ENCODE measurements at regions not wholly inside any gene's neighbourhood (a gene's known extent, or its start where the extent isn't known, plus 50 kb on each side); places are given as distances from the start of the nearest gene placed in this dataset.

DNA sequence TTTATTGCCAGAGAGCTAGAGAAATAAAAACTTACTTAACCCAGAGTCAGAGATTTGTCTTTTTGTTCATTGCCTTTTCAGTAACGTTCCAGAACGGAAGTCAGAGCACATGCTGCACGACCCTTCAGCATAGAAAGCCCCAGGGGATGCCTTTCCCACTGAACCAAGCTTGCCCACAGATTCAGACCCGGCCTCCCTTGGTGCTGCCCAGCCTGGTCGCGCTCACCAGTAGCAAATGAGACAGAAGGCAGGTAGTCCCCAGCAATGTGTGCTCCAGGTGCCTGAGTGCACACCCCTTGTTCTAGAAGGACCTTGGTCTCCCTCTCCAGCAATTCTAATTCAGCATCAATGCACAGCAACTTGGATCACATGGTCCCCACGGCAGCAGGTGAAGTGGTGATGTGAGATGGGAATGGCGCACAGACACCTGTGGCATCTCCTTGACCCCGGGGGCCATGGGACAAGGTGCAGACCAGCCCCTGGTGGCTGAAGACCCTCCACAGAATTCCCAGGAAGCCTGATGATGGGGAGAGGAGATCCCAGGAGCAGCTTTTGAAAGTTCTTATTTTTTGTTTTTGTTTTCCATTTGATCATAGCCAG is 91.8 kb upstream of the IQSEC1 start:
- ATAC-seq (ENCODE audit: low read depth) = no peak
- WGBS, 2 experiments (ENCODE audit: extremely low coverage in 2 of 2, insufficient read length in 1 of 2) = 55% methylated on average over 5 of the region's 9 CpGs; no CpG with 5 or more reads in 1 of the 2 experiments

More for the DNA sequence above, 91.8 kb upstream of the IQSEC1 start:
- Histone ChIP-seq H4K8ac (ENCODE audit: low read depth in 2 of 2, low read length in 2 of 2) (no peak overlapping the region), H3K9me3 (ENCODE audit: control insufficient read depth, insufficient read depth, low read length) (no peaks in the 10 kb centered on the region), H3K4me3 (ENCODE audit: insufficient read depth, low read depth, low read length) (no peak overlapping the region), H4K20me1 (ENCODE audit: insufficient read depth, low read length) (no peaks in the 10 kb centered on the region), H3K56ac (ENCODE audit: extremely low read depth, insufficient read depth, low read length) (no peak overlapping the region), H3K18ac (ENCODE audit: low read depth, low read length) (no peak overlapping the region), H3K4me1 (ENCODE audit: control insufficient read depth, insufficient read depth, low read length) (no peaks in the 10 kb centered on the region), H3K4ac (ENCODE audit: low read depth, low read length) (no peak overlapping the region), H3K27ac (ENCODE audit: insufficient read depth, low read length) (no peak overlapping the region), H2AK5ac (ENCODE audit: low read depth, low read length) (no peak overlapping the region), H3K14ac (replicated peaks; ENCODE audit: low read depth, low read length) (no peak overlapping the region), H2AK9ac (replicated peaks; ENCODE audit: low read depth, low read length, poor library complexity) (no peak overlapping the region), H3K4me2 (ENCODE audit: low read depth, low read length) (no peak overlapping the region), H2BK15ac (ENCODE audit: low read depth, low read length) (no peak overlapping the region), H3K23ac (ENCODE audit: low read depth, low read length) (no peak overlapping the region), H2BK20ac (ENCODE audit: low read depth, low read length) (no peak overlapping the region), H4K91ac (ENCODE audit: insufficient read depth, low read depth, low read length) (no peak overlapping the region), H2AFZ (replicated peaks; ENCODE audit: low read length, poor library complexity) (no peak overlapping the region), H2BK120ac (ENCODE audit: low read depth, low read length) (no peak overlapping the region), H3K9me1 (ENCODE audit: insufficient read depth, low read length) (no peaks in the 10 kb centered on the region), H3K79me1 (ENCODE audit: low read depth in 1 of 2, low read length in 2 of 2) (no peaks in the 10 kb centered on the region), H4K5ac (ENCODE audit: low read depth, low read length) (no peak overlapping the region), H3K9ac (ENCODE audit: low read depth, low read length) (no peak overlapping the region), H3K36me3 (ENCODE audit: control insufficient read depth, insufficient read depth, low read length) (no peaks in the 10 kb centered on the region), H2BK5ac (ENCODE audit: low read depth, low read length, poor library complexity, severe bottlenecking) (no peak overlapping the region), H3K27me3 (ENCODE audit: control insufficient read depth, insufficient read depth, low read length) (peaks cover 5% of the 10 kb centered on the region)
- intact Hi-C loops (cut with micrococcal nuclease) = no loop called here
- DNase-seq = no peak
- in situ Hi-C loops (cut with MboI; ENCODE audit: low sequenced_read_pairs) = no loop called here
- POLR2A ChIA-PET (ENCODE audit: unreplicated experiment) = no interaction called here
- BruUV-seq (replicated peaks) = no TSS peak
- CTCF ChIA-PET = no interaction called here
- TF ChIP-seq, protein P1, sequence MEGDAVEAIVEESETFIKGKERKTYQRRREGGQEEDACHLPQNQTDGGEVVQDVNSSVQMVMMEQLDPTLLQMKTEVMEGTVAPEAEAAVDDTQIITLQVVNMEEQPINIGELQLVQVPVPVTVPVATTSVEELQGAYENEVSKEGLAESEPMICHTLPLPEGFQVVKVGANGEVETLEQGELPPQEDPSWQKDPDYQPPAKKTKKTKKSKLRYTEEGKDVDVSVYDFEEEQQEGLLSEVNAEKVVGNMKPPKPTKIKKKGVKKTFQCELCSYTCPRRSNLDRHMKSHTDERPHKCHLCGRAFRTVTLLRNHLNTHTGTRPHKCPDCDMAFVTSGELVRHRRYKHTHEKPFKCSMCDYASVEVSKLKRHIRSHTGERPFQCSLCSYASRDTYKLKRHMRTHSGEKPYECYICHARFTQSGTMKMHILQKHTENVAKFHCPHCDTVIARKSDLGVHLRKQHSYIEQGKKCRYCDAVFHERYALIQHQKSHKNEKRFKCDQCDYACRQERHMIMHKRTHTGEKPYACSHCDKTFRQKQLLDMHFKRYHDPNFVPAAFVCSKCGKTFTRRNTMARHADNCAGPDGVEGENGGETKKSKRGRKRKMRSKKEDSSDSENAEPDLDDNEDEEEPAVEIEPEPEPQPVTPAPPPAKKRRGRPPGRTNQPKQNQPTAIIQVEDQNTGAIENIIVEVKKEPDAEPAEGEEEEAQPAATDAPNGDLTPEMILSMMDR (conservative IDR thresholded peaks at IDR 0.05; ENCODE audit: low read depth, low read length) = no peak
- no peak for TF ChIP-seq NFE2L2 (IDR thresholded peaks at IDR 0.05; ENCODE audit: low read depth, low read length)
- TF ChIP-seq, protein P2, sequence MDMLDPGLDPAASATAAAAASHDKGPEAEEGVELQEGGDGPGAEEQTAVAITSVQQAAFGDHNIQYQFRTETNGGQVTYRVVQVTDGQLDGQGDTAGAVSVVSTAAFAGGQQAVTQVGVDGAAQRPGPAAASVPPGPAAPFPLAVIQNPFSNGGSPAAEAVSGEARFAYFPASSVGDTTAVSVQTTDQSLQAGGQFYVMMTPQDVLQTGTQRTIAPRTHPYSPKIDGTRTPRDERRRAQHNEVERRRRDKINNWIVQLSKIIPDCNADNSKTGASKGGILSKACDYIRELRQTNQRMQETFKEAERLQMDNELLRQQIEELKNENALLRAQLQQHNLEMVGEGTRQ (IDR thresholded peaks at IDR 0.05; ENCODE audit: low read depth, low read length) = no peak
- no peak for TF ChIP-seq RAD21 (IDR thresholded peaks at IDR 0.05; ENCODE audit: low read length)
- TF ChIP-seq SMC3 (IDR thresholded peaks at IDR 0.05; ENCODE audit: low read depth, low read length) = no peak
- TF ChIP-seq, protein P3, sequence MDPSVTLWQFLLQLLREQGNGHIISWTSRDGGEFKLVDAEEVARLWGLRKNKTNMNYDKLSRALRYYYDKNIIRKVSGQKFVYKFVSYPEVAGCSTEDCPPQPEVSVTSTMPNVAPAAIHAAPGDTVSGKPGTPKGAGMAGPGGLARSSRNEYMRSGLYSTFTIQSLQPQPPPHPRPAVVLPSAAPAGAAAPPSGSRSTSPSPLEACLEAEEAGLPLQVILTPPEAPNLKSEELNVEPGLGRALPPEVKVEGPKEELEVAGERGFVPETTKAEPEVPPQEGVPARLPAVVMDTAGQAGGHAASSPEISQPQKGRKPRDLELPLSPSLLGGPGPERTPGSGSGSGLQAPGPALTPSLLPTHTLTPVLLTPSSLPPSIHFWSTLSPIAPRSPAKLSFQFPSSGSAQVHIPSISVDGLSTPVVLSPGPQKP (IDR thresholded peaks at IDR 0.05; ENCODE audit: borderline replicate concordance, low read depth, low read length) = no peak
- no peak for TF ChIP-seq BHLHE40 (IDR thresholded peaks at IDR 0.05; ENCODE audit: low read depth, low read length)
- no peak for TF ChIP-seq CEBPB (IDR thresholded peaks at IDR 0.05; ENCODE audit: low read depth, low read length)
- no peak for TF ChIP-seq MAZ (IDR thresholded peaks at IDR 0.05; ENCODE audit: borderline replicate concordance, low read depth, low read length)
- TF ChIP-seq CHD1 (IDR thresholded peaks at IDR 0.05; ENCODE audit: low read depth, low read length) = no peak
- dilution Hi-C loops (cut with HindIII; ENCODE audit: low sequenced_read_pairs, unreplicated experiment) = no loop called here
